NCI-H1694 (cell line): ENCODE measurements at regions not wholly inside any gene's neighbourhood (a gene's known extent, or its start where the extent isn't known, plus 50 kb on each side); places are given as distances from the start of the nearest gene placed in this dataset.
"Not testable (repeated sequence)": the region's sequence is repeated elsewhere in the genome, so short reads cannot be mapped to it uniquely, and the experiment has no call there.

Experiments used
- DNase-seq: peaks from one replicate; lab custom pipeline; 2025; lab: John Stamatoyannopoulos, UW

- no peak for DNase-seq
These were observed 181.6 kb upstream of the NUDT12 start for GRCh38 chr5:103744159-103744558.

- DNase-seq, result no peak
These were observed 180.8 kb upstream of the NUDT12 start for GRCh38 chr5:103743421-103743820.

- no peak for DNase-seq
These were observed 179.4 kb upstream of the NUDT12 start for GRCh38 chr5:103741984-103742383.

GRCh38 chr5:103736343-103736742, 173.8 kb upstream of the NUDT12 start:
- not testable (repeated sequence) for DNase-seq

GRCh38 chr5:103724271-103724670, 161.7 kb upstream of the NUDT12 start:
- DNase-seq, result no peak

- DNase-seq, result no peak
These were observed 158.6 kb upstream of the NUDT12 start for GRCh38 chr5:103721183-103721582.

- DNase-seq, result no peak
These were observed 155.5 kb upstream of the NUDT12 start for GRCh38 chr5:103718108-103718507.

DNA sequence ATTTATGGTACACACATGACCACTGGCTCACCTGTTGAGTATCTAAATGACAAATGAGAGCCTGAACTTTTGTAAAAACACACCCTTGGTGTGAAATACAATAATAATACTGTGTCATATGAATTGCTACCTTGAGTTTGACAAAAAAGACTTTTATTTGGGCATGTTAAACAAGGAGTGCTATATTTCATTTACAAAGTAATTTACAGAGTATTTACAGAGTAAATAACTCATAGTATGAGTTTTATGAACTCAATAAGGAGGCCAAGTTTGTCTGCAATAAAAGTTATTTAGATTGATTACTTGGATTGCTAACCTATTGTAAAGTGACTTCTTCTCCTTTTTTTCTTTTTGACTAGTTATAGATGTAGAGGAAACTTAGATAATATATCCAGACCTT, 146.0 kb upstream of the NUDT12 start:
- DNase-seq, result no peak

GRCh38 chr5:103706939-103707682, 144.5 kb upstream of the NUDT12 start:
- DNase-seq, result no peak

- no peak for DNase-seq
These were observed 141.0 kb upstream of the NUDT12 start for GRCh38 chr5:103703617-103704016.

DNA sequence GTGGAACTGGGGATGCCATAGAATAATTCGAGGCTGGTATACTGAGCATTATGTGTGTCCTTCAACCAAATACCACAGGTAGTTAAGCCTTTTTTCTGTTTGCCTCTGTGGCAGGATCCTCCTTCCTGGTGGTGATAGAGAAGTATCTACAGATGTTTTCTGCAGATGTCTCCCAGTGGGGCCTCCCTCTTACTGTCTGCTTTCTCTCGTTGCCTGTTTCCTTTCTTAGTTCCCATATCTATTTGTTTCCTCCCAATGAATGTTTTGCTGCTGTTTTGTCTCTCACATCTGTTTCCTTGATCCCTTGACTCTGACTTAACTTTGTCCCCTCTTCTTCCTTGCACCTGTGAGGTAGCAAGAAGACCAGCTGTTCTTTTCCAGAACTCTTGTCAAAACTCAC, 130.9 kb upstream of the NUDT12 start:
- DNase-seq, result no peak

- no peak for DNase-seq
These were observed 128.1 kb upstream of the NUDT12 start for GRCh38 chr5:103690676-103691075.

- no peak for DNase-seq
These were observed 117.3 kb upstream of the NUDT12 start for GRCh38 chr5:103679873-103680272.

- not testable (repeated sequence) for DNase-seq
These were observed 113.6 kb upstream of the NUDT12 start for GRCh38 chr5:103676198-103676597.

DNA sequence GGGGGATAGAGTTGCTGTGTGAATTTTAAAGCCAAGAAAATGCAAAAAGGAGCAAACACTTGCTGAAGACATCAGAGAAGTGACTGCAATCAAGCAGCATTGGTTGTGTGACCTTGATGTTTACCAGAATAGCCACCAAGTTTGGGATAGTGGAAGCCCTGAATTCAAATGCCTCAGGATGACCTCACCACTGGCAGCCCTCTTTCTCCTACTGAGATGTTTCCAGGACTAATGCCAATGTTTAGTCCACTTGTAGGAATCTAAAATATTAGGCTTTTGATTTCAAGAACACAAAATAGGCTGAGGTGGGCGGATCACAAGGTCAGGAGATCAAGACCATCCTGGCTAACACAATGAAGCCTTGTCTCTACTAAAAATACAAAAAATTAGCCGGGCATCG, 112.2 kb upstream of the NUDT12 start:
- DNase-seq, result no peak

DNA sequence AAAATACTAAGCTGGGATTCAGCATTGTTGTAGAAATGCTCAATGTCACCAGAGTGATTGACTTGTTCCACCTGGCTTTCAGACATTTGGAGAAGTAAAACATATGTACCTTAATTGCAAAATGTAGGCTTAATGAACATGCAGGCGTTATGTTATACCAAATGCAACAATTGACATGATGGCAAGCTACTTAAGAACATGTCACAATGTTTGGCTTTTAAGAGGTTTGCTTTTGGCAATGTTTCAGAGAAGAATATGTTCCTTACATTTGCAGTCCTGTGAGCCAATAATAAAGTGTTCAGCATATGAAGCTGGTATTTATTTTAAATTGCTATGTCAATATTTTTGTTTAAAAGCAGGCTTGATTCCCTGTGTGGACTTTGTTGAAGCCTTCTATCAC, 111.7 kb upstream of the NUDT12 start:
- DNase-seq, result no peak

- no peak for DNase-seq
These were observed 107.0 kb upstream of the NUDT12 start for GRCh38 chr5:103669615-103670014.

GRCh38 chr5:103668281-103668680, 105.7 kb upstream of the NUDT12 start:
- DNase-seq, result no peak

DNA sequence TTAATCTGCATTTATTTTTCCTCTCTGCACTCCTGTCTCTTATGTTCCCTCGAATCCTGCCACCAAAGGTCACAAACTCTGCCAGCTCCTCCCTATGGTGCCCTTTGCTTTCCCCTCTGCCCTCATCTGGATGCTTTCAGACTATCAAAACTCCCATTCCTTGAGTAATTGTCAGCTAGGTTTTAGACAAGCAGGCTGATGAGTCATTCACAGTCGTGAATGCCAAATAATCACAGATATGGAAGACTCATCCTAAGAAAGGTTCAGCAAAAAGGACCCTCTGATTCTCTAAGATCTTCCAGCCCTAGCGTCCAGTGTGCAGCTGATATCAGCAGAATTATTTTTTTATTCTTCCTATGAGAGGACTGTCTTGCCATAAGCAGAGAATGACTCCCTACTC, 104.5 kb upstream of the NUDT12 start:
- DNase-seq, result no peak

DNA sequence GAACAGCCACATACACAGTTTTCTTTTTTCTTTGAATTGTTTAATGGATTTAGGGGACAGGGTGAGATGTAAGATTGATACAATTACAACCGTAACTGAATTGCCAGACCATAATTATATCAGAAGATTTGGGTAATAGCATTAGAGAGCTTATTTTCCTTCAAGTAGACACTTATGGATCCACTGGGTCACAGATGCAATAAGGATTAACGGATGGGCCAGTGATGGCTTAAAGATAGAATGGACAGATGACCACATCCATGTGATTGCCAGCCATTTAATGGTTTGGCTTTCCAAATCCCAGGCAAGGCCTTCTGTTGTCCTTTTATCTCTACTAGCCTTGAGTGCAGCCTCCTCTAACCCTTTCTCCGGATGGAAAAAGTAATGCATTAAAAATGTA, 94.7 kb upstream of the NUDT12 start:
- DNase-seq, result no peak

GRCh38 chr5:103648086-103648485, 85.5 kb upstream of the NUDT12 start:
- no peak for DNase-seq

GRCh38 chr5:103646698-103647614, 84.4 kb upstream of the NUDT12 start:
- no peak for DNase-seq

DNA sequence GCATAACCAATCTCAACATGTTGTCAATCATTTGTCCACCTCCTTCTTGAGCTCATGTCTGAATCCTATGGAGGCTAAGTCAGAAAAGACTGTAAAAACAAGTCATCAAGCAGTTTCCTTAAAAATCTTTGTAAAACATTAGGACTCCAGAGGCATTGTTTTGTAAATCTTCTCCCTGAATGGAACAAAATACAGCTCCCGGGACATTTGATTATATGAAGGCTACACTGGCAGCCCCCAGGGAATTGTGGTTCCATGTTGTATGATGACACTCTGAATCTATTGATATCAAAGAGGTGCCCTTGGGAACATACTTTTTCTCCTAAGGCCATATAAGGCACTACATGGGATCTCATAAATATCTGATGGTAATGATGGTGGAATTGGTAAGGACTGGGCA, 83.2 kb upstream of the NUDT12 start:
- DNase-seq, result no peak
